Astrocyte of the cerebellum (primary cell): ENCODE measurements at regions not wholly inside any gene's neighbourhood (a gene's known extent, or its start where the extent isn't known, plus 50 kb on each side); places are given as distances from the start of the nearest gene placed in this dataset.
A peak's percentile ranks its signal among the peaks of the same experiment; 100 is the strongest.

Experiments
- DNase-seq: peaks from one replicate; pipeline ENCODE4 v3.0.0-alpha.2; 2011; ENCODE audit warnings: low read depth
- H3K4me3 ChIP-seq: 2 replicates; pipeline ENCODE4 v1.5.1; 2011; ENCODE audit warnings: mild to moderate bottlenecking, low read depth, low read length, moderate library complexity
- in situ Hi-C: cut with HindIII; loops from 2 replicates; pipeline ENCODE4 v1.10.0; 2017; ENCODE audit warnings: low sequenced_read_pairs
- TF ChIP-seq, protein P1 (sequence below): IDR thresholded peaks from 2 replicates; pipeline ENCODE4 v1.5.1; 2012; ENCODE audit warnings: low read length, low read depth, moderate library complexity, mild to moderate bottlenecking; ENCODE audit errors: missing control alignments

DNA sequence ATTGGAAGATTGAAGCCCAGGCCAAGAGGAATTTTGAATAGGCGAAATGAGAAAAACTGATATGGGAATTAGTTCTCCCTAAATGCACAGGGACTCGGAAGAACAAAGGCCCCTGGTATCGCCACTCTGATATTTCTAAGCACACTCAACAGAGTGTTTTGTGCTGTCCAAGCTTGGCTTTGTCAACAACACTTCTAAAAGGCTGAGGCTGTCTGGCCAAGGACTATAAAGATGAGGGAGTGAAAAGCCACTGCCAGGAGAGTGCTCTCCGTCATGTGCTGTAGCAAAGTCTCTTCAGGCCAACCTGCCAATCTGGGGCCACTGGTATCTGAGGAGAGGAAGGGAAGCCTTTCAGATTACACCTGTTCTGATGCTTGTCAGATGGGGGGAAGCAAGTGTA lies 611.2 kb upstream of the PIK3C3 start:
- TF ChIP-seq, protein P1, sequence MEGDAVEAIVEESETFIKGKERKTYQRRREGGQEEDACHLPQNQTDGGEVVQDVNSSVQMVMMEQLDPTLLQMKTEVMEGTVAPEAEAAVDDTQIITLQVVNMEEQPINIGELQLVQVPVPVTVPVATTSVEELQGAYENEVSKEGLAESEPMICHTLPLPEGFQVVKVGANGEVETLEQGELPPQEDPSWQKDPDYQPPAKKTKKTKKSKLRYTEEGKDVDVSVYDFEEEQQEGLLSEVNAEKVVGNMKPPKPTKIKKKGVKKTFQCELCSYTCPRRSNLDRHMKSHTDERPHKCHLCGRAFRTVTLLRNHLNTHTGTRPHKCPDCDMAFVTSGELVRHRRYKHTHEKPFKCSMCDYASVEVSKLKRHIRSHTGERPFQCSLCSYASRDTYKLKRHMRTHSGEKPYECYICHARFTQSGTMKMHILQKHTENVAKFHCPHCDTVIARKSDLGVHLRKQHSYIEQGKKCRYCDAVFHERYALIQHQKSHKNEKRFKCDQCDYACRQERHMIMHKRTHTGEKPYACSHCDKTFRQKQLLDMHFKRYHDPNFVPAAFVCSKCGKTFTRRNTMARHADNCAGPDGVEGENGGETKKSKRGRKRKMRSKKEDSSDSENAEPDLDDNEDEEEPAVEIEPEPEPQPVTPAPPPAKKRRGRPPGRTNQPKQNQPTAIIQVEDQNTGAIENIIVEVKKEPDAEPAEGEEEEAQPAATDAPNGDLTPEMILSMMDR, result no peak

DNA sequence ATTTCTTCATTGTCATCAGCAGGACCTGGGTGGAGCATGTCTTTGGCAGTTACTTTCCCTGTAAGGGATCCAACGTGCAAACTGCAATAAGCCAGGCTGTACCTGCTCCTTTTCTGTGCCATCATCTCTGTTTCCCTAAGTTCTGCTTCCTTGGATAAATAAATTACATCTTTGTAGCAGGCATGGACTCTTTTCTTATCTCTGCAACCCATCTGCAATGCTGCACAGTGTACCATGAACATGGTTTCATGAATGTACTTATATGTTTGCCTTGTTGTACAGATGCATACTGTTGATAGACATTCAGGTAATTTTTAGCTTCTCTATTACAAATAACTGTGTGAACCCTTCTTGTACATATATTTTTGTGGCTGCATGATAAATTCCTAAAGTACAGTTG lies 616.7 kb upstream of the PIK3C3 start:
- in situ Hi-C loops, result no loop called here
- H3K4me3 ChIP-seq, result no peak overlapping the region
- no peak for DNase-seq
- TF ChIP-seq, protein P1, result no peak

More for the DNA sequence above, 611.2 kb upstream of the PIK3C3 start:
- no peak overlapping the region for H3K4me3 ChIP-seq
- no peak for DNase-seq
- in situ Hi-C loops, result no loop called here

- no peak for DNase-seq
- H3K4me3 ChIP-seq, result no peak overlapping the region
- TF ChIP-seq, protein P1, result no peak
- in situ Hi-C loops, result no loop called here
Observed at GRCh38 chr18:41331661-41332060, 623.4 kb upstream of the PIK3C3 start.

DNA sequence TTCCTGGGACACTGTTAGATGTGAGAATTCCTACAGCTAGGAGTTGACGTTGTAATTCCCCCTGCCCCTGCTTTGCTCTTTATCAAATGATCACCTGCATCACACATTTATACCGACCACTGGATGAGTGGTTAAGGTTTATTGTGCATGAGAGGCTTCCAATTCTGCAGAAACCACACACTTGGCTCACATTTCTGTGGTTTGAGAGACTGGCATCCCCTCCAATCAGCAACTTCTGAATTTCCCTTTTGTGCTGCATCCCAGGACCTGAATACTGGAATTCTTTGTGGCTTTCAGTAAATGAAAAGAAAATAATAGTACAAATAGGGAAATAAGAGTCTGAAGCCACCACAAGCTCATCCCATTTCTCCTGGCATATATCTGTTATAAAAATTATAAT lies 628.7 kb upstream of the PIK3C3 start:
- in situ Hi-C loops, result no loop called here
- TF ChIP-seq, protein P1, result no peak
- peak; percentile 97 for DNase-seq
- H3K4me3 ChIP-seq, result no peak overlapping the region

GRCh38 chr18:41324934-41325333 lies 630.1 kb upstream of the PIK3C3 start:
- H3K4me3 ChIP-seq, result no peak overlapping the region
- in situ Hi-C loops, result no loop called here
- no peak for DNase-seq
- TF ChIP-seq, protein P1, result no peak

DNA sequence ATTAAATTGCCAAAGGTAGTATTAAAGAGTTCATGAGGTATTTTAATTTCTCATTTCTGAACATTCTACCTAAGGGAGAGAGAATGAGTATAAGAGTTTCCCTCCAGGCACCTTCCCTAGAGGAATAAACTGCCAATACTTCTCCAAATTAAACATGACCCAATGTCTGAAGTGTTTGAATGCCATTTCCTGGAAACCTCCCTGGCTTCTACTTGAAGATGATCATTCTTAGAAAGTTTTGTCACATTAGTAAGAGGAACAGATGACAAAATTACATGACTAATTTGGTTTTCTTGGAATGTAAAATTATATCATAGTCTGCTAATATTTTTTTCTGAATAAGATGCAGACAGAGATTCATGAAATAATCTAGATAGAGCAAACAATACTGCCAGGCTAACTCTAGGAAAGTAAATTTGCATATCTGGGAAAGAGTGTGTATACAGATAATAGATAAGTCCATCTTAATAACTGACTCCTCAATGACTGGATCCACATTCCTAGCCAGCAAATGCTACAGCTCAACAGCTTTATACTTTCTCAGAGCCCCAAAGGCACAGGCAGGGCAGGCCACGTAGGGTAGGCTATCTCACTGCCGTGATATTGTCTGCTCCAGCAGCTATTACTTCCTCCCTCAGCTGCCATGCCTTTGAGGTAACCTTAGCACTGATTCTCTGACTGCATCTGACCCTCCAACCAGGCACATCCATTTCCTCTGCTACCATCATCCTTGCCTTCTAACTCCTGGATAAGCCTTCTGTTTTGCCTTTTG lies 630.8 kb upstream of the PIK3C3 start:
- TF ChIP-seq, protein P1, result no peak
- H3K4me3 ChIP-seq, result no peak overlapping the region
- no peak for DNase-seq
- in situ Hi-C loops, result no loop called here

DNA sequence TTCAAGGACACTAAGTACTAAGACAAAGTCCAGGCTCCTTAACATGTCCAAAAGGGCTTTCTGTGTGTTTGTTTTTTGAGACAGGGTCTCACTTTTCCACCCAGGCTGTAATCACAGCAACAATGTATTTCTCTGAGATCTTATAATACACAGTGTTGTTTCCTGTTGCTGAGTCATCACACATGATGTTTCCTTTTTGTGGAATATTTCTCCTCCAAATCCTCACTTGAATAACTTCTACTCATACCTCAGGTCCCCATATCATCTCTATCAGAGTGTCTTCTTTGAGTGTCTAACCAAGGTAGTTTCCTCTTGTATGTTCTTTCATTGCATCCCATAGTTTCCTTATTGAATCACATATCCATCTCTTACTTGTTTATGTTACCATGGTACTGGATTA lies 632.0 kb upstream of the PIK3C3 start:
- in situ Hi-C loops, result no loop called here
- H3K4me3 ChIP-seq, result no peak overlapping the region
- TF ChIP-seq, protein P1, result no peak
- no peak for DNase-seq
